GM12875 (cell line): ENCODE measurements at regions not wholly inside any gene's neighbourhood (a gene's known extent, or its start where the extent isn't known, plus 50 kb on each side); places are given as distances from the start of the nearest gene placed in this dataset.

Experiments
- H3K4me3 ChIP-seq: one replicate; pipeline ENCODE4 v1.5.1; 2011; ENCODE audit warnings: low read depth, low read length, control low read depth
- TF ChIP-seq, protein P1 (sequence below): IDR thresholded peaks from 2 replicates; pipeline ENCODE4 v1.5.1; 2011; ENCODE audit warnings: low read depth, mild to moderate bottlenecking, control low read depth, inconsistent platforms, low read length, moderate library complexity, borderline replicate concordance; ENCODE audit not compliant: insufficient read depth

DNA sequence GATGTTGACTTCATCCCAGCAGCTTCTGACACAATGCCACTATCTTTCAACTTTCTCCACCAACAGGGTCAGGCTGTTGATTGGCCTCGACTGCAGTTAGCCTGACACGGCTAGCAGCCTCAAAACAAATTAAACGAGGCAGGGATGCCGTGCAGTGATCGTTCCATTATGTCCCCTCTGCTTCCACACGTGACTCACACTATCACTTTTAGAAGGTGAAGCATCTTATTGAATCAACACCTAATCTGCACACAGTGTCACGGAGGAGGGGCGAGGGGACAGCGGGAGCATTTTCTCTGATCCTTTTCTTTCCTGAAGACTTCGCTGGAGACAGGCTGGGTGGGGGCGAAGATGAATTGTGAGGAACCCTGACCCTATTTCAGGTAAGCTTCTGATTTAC, 241.9 kb upstream of the ZNF507 start:
- TF ChIP-seq, protein P1, sequence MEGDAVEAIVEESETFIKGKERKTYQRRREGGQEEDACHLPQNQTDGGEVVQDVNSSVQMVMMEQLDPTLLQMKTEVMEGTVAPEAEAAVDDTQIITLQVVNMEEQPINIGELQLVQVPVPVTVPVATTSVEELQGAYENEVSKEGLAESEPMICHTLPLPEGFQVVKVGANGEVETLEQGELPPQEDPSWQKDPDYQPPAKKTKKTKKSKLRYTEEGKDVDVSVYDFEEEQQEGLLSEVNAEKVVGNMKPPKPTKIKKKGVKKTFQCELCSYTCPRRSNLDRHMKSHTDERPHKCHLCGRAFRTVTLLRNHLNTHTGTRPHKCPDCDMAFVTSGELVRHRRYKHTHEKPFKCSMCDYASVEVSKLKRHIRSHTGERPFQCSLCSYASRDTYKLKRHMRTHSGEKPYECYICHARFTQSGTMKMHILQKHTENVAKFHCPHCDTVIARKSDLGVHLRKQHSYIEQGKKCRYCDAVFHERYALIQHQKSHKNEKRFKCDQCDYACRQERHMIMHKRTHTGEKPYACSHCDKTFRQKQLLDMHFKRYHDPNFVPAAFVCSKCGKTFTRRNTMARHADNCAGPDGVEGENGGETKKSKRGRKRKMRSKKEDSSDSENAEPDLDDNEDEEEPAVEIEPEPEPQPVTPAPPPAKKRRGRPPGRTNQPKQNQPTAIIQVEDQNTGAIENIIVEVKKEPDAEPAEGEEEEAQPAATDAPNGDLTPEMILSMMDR = no peak
- no peak overlapping the region for H3K4me3 ChIP-seq

DNA sequence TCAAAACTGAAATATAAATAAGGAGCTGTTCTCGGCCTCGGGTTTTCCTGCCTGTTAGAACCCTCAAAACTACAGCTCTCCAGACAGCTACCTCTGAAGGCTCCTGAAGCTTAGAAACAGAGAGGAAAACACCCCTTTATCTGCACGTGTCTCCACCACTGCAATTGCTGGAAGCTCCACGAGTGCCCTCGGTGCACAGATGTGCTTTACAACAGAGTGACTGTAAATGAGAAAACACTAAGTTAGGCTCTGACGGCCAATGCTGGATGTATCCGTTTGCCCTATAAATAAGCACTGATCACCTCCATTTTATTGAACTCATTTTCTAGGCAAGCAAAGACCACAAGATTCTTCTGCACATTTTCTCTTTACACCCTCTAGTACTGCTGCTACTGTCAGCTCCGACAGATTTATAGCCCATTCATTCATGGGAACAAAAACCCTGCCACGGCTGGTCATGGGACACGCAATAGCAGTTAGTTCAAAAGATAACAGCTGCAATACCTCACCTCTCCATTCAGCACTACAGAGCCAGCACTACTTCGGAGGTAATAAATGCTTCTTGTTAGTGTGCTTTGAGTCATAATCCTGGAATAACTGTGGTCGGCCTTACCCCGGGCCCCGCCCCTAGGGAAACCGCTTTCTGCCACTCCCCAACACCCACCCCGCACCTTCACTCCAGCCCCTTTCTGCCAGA, 241.1 kb upstream of the ZNF507 start:
- TF ChIP-seq, protein P1 = no peak
- no peak overlapping the region for H3K4me3 ChIP-seq

DNA sequence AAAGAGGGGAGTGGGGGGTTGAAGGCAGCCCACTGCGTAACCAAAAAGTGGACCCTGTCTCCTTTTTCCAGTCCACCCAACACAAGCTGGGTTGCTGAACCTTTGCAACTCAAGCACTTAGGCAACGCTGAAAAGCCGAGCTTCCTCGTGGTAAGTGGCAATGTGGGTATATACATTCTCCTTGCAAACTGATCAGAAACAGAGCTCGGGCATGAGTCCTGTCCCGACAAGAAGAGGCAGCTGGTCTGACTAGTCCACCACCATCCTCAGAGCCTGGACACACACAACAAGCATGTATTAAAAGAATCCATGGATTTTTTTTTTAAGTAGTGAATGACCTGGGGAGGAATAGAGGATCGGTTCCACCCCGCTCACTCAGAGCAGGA, 240.6 kb upstream of the ZNF507 start:
- no peak overlapping the region for H3K4me3 ChIP-seq
- TF ChIP-seq, protein P1 = no peak

DNA sequence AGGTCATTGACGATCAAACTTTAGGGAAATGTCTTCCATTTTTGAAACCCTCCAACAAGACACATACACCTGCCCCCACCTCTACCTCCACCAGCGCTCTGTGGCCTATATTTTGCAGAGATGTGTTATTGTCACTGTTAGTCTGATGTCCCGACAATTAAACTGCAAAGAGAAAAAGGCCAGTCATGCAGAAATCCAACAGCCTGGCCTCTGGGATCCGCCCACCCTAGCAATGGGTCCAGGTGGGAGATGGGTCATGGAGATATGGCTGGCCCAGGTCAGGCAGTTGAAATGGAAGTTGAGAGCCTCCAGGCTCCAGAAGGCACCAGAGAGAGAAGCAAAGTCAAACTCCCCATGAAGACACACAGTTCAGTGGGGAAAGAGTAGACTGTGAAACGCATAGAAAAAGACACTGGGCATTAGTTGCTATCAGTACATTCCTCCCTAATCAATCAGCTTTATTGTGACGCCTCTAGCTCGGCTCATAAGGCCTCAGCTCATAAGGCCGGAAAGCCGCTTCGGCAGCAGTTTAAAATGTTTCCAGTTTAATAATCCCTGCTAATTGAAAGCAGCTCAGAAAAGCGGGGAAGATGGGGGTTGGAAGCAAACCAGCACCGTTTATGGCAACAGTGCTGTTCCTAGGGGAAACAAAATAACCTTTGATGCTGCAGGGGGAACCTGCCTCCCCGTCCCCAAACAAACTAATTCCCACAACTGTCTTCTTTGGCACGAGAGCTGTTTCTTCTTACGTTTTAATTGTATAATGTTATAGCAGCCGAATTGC, 239.7 kb upstream of the ZNF507 start:
- TF ChIP-seq, protein P1 = no peak
- no peak overlapping the region for H3K4me3 ChIP-seq

DNA sequence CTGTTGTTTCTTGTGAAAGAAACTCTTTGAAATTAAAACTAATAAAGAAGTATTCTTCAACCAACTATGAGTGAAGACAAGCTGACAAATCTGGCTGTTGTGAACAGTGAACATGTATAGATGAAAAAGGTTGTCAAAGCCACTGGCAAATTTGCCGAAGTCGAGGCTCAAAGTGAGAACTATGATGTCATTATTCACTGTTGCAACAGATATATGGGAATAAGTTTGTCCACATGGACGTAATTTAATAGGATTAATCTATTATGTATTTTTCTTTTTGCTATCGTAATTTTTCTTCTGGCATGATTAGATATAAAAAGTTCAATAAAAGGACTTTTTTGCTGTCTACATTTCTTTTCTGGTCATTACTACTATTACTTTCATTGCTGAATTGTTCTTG, 223.2 kb upstream of the ZNF507 start:
- TF ChIP-seq, protein P1 = no peak
- no peak overlapping the region for H3K4me3 ChIP-seq

DNA sequence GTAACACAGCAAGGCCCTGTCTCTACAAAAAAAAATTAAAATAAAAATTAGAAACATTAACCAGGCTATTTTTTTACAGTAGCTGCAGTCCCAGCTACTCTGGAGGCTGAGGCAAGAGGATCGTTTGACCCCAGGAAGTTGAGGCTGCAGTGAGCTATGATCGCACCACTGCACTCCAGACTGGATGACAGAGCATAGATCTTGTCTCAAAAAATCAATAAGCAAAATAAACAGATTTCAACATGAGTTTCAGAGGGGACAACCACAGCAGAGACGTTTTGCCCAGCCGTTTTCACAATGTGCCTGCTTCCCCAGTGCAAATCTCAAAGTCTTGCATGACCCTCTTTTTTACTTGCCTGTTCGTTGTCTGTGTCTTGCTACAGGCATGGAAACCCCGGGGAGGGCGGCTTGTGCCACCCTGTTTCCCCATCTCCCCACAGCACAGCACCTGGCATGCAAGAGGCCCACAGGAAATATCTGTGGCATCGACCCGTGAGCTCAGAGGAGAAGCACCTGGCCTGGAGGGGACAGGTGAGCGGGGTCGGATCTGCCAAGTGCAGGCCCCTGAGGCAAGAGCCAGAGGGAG, 222.0 kb upstream of the ZNF507 start:
- H3K4me3 ChIP-seq = no peak overlapping the region

More for the DNA sequence above, 222.0 kb upstream of the ZNF507 start:
- TF ChIP-seq, protein P1 = no peak
